DMS 273 treated with DMSO at 0.1 percent for 48 hours (cell line): ENCODE measurements at regions not wholly inside any gene's neighbourhood (a gene's known extent, or its start where the extent isn't known, plus 50 kb on each side); places are given as distances from the start of the nearest gene placed in this dataset.

Source experiments
- DNase-seq: peaks from one replicate; lab custom pipeline; 2025; lab: John Stamatoyannopoulos, UW

DNA sequence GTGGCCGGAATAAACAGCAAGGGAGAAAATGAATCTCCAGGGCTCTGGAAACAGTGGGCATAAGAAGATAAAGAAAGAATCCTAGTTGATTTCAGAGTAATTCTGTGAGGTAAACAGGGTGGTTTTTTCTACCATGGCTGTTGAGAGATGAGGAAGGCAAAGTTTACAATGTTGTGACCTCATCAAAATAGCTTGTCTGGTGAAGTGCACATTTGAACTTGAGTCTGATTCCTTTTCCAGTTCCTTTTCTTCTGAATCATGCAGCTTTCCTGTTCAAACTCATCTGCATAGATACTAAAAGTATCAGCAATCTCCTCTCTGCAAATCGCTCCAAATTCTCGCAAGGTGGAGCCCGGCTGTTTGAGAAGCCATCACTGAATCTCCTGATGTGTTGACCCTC, 161.7 kb downstream of the PLPP3 start:
- DNase-seq: no peak

GRCh38 chr1:56416495-56416894, 162.9 kb downstream of the PLPP3 start:
- DNase-seq: no peak

- no peak for DNase-seq
Observed at GRCh38 chr1:56415720-56416119, 163.6 kb downstream of the PLPP3 start.

GRCh38 chr1:56415258-56415657, 164.1 kb downstream of the PLPP3 start:
- no peak for DNase-seq

GRCh38 chr1:56414728-56415224, 164.6 kb downstream of the PLPP3 start:
- DNase-seq: no peak

GRCh38 chr1:56413671-56414199, 165.6 kb downstream of the PLPP3 start:
- DNase-seq: no peak

DNA sequence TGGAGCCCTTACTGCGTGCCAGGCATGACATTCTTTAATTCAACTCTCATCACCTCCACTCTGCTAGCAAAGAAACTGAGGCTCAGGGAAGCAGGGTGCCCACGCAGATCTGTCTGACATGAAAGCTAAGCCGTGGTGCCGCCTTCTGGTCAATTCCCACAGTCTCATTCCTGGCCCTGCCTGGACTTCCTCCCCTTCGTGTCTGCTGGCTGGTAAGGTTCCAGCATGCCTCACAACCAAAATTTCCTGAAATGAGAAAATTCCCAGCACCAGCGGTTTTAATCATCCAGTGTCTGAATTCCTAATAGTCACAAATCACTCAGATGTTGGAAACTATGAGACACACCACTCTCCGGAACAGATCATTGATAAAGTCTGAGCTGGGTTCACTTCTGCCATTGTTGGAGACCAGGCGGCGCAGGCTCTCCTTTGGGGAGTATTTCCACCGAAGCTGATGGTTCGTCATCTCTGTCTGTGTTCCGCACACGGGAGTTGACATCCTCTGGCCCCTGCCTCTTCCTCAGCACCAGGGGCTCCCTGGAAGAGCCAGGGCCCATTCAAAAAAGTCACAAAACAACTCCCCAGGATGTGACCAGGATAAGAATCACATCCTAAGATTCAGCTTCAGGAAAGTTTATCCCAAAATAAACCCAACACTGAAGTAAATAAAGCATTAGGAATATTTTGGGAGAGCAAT, 167.7 kb downstream of the PLPP3 start:
- DNase-seq: no peak

- no peak for DNase-seq
Observed at GRCh38 chr1:56411021-56411420, 168.3 kb downstream of the PLPP3 start.

GRCh38 chr1:56410405-56410804, 169.0 kb downstream of the PLPP3 start:
- DNase-seq: no peak

DNA sequence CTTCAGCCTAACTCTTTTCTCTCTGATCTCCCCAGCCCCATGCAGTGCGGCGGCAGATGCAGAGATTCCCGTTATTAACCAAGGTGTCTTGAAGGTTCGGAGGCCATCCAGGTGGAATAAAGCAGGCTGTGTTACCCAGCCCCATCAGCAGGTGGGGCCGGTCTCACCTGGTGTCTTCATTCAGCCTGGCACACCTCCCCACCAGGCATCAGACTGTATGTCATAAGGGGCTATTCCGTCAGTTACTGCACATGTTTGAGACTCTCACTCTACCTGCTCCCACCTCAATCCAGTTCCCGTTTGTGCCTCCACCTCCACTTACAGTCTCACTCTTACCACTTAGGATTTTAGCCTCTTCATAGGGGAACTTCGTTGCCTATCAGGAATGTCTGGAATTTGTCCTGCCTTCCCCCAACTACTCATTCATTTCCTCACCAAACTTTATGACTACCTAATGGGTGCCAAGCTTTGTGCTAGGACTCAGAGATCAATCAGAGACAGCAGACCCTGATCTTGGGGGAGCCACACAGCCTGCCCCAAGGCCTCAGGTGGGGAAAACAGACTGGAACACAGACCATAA, 170.2 kb downstream of the PLPP3 start:
- no peak for DNase-seq

- DNase-seq: no peak
Observed at GRCh38 chr1:56406821-56407220, 172.5 kb downstream of the PLPP3 start.

- no peak for DNase-seq
Observed at GRCh38 chr1:56404561-56405030, 174.8 kb downstream of the PLPP3 start.

DNA sequence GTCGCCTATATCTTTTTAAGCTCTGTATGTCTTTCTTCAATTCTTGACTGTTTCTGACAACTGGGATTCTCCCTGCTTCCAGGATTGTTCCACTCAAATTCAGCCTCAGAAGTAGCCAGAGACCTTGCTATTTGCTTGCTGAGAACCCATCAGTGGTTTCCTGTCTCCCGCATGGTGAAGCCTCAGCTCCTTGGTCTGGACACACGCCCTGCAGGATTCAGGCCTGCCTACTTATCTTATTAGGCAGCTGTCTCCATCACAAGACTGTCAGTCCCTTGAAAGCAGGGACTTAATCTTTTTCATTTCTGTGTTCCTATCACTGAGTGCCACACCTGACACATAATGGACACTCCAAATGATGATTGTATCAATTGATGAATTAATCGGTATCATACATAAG, 175.3 kb downstream of the PLPP3 start:
- DNase-seq: no peak

DNA sequence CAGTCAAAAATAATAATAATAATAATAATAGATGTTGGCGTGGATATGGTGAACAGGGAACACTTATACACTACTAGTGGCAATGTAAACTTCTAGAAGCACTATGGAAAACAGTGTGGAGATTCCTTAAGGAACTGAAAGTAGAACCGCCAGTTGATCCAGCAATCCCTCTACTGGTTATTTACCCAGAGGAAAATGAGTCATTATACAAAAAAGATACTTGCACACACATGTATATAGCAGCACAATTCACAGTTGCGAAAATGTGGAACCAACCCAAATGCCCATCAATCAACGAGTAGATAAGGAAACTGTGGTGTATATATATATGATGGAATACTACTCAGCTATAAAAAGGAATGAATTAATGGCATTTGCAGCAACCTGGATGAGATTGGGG, 176.0 kb downstream of the PLPP3 start:
- no peak for DNase-seq

DNA sequence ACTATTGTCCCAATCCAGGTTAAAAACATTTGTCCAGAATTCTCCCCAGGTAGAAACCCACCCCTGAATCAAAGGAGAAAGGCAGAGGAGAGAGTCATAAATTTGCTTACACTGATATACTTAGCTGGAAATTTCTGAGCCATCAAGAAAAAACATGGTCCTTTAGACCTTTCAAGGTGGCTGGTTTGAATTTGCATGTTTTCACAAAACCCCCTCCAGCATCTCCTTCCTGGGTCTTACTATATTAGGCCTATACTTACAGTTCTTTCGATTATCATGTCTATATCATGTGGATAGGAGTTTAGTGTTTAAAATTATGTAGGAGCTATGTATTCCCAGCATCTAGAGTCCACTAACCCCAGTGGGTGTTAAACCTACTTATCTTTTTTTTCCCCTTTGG, 178.2 kb downstream of the PLPP3 start:
- no peak for DNase-seq

- no peak for DNase-seq
Observed at GRCh38 chr1:56400526-56400925, 178.8 kb downstream of the PLPP3 start.

DNA sequence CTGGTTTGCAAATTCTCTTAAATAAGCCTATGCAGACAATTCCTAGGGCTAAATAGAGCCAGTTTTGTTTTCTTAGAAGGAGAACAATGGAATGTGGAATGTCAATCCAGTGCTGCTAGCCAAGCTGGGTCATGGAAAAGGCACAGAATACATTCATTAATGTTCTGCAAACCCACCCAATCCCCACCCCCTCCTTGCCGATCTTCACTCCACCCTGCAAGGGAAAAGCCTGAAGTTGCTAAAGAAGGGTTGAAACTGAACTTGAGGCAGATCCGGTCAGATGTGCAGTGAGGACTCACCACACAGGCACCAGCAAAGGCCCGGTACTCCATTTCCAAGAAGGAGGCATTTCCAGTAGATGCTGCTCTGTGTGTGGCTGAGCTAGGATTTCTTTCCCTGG, 179.6 kb downstream of the PLPP3 start:
- DNase-seq: no peak

DNA sequence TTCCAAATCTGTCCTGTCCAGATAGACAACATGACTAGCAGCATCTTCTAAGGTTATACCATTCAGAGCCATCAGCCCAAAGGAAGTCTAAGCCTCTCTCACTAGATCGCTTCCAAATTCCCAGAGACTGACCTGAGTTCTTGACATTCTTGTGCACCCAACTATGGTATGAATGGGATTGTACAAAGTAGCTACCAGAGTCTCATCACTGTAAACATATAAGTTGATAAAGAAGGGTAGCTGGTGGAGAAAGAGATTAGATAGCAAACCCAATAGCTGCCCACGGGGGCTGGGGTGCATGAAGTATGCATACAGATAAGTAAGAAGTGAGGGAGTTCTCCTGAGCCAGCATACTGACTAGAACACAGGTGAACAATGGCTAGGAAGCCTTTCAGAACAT, 180.0 kb downstream of the PLPP3 start:
- no peak for DNase-seq

DNA sequence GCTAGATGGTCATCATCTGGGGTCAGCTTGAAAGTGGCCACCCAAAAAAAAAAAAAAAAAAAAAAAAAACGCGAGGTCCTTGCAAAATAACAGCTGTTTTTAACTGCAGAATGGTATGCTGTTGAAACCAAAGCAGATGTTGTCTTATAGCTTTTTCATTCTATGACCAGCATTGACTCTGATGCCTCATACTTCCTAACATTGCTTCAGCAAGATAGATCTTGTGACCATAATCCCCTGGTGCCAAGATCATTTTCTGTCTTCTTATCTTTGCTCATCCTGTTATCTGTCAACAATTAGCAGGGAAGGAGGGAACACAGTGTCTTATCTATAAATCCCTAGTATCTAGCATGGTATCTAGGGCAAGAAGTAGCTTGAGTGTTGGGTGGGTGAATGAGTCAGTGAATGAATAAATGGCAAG, 181.5 kb downstream of the PLPP3 start:
- DNase-seq: no peak

DNA sequence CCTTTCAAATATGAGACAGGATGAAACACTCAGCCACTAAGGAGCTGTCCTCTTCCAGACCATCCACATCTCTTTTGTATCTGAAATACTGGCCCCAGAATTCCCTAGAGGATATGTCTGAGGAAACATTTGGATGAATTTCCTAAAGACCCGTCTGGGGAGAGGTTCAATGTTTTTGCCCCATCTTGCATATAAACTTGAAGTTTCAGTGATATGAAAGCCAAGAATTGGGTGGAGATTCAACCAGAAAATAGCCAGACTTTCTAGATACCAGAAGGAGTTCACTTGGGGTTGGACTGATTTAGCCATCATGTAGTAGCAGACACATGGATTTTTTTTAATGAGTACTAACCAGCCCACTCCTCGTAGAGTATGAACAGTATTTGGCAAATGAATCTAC, 182.0 kb downstream of the PLPP3 start:
- no peak for DNase-seq

- DNase-seq: no peak
Observed at GRCh38 chr1:56396581-56396980, 182.8 kb downstream of the PLPP3 start.

GRCh38 chr1:56395776-56396175, 183.6 kb downstream of the PLPP3 start:
- no peak for DNase-seq

DNA sequence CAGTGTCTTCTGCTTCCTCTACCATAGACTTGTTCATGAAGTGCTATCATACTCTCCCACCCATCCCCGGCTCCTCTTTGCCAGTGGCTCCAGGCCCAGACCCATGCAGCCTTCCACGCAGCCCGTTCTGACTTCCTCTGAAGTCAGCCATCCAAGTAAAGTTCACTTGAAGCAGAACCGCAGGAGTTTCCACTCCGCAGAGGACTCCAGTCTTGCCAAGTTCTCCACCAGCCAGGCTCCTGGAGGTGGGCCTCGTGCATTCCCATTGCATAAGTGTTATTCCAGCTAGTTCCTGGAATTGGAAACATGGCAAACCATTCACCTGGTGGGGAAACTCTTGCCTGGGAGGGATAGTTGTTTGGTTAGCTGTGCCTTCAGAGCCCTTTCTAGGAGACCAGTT, 185.1 kb downstream of the PLPP3 start:
- DNase-seq: no peak
